ENCODE measurements at regions not wholly inside any gene's neighbourhood (a gene's known extent, or its start where the extent isn't known, plus 50 kb on each side); places are given as distances from the start of the nearest gene placed in this dataset.

GRCh38 chrX:39159921-39160507, 358.8 kb downstream of the MID1IP1 start:
- WGBS, 2 donors, result 72 to 79% methylated on average over 4 of the region's 4 CpGs
- Histone ChIP-seq H3K36me3 (no peaks in the 10 kb centered on the region), H3K27ac (no peak overlapping the region), H3K9me3 (no peaks in the 10 kb centered on the region), H3K27me3 (peaks cover 0 to 58% (median 0%) of the 10 kb centered on the region in 7 donors), H3K4me1 (peaks cover 0 to 13% (median 0%) of the 10 kb centered on the region in 9 donors), H3K4me3 (no peak overlapping the region)
- no peak for TF ChIP-seq CTCF (IDR thresholded peaks at IDR 0.05)
- intact Hi-C loops (cut with DNase I), result loop anchor here in 5 of 10 donors (10.0 kb wide), 4 partner anchors 85 to 405 kb away; no protein-coding TSS in a partner anchor
- ATAC-seq, result no peak
- DNase-seq, result no peak

DNA sequence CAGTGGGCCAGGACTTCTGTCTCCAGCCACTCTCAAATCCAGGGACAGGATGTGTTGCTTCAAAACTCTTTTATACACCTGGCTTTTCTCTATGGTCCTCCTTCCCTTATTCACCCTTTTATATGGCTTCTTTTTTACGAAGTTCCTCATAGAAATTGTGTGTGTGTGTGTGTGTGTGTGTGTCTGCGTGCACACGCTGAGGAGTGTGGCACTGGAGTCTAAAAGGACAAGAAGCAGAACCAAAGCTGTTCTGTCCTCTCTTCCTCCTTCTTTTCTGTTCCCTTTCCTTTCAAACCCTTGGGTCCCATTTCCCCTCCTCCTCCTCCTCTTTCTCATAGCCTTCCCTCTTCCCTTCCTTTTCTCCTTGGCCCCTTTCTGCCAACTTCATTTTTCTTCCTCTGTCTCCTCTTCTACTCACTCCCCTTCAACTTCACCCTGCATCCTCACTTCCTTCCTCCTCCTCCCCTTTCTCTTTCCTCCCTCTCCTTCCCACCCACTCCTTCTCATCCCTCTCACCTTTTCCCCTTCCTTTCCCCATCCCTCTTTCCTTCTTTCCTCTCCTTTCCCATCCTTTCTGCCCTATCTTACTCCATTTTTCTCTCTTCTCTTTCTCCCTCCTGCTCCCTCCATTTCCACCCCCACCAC, 360.5 kb downstream of the MID1IP1 start:
- ATAC-seq, result no peak
- no peak for TF ChIP-seq CTCF (IDR thresholded peaks at IDR 0.05)
- intact Hi-C loops (cut with DNase I), result loop anchor here in 1 of 10 donors (10.0 kb wide), 1 partner anchor 83 kb away; no protein-coding TSS in a partner anchor
- H3K4me3 ChIP-seq, result no peak overlapping the region
- no peak overlapping the region for H3K27ac ChIP-seq
- no peak for DNase-seq
- WGBS, 2 donors, result 84 to 91% methylated on average over 3 of the region's 3 CpGs
- peaks cover 0 to 13% (median 0%) of the 10 kb centered on the region in 9 donors for H3K4me1 ChIP-seq
- no peaks in the 10 kb centered on the region for H3K9me3 ChIP-seq
- H3K36me3 ChIP-seq, result no peaks in the 10 kb centered on the region
- H3K27me3 ChIP-seq, result peaks cover 0 to 58% (median 0%) of the 10 kb centered on the region in 7 donors

- DNase-seq (peak in 1 of 2 donors; percentile 26), ATAC-seq (peak in 6 of 8 donors; percentile 49 to 74 (median 58))
- Histone ChIP-seq H3K9me3 (no peaks in the 10 kb centered on the region), H3K27me3 (peaks cover 0 to 62% (median 0%) of the 10 kb centered on the region in 7 donors), H3K4me1 (peaks cover 0 to 13% (median 0%) of the 10 kb centered on the region in 9 donors), H3K36me3 (no peaks in the 10 kb centered on the region), H3K4me3 (peak overlapping the region in 5 of 10 donors; percentile 5 to 27 (median 18)), H3K27ac (no peak overlapping the region)
- peak in 6 of 9 donors; percentile 14 to 34 (median 26) for TF ChIP-seq CTCF (IDR thresholded peaks at IDR 0.05)
- 9 to 11% methylated on average over 24 to 29 of the region's 29 CpGs for WGBS, 2 donors
- intact Hi-C loops (cut with DNase I), result loop anchor here in 1 of 10 donors (10.0 kb wide), 1 partner anchor 82 kb away; no protein-coding TSS in a partner anchor
These were observed 361.1 kb downstream of the MID1IP1 start for GRCh38 chrX:39162322-39162735.

GRCh38 chrX:39163581-39164126, 362.4 kb downstream of the MID1IP1 start:
- DNase-seq (no peak), ATAC-seq (no peak)
- Histone ChIP-seq H3K36me3 (no peaks in the 10 kb centered on the region), H3K9me3 (no peaks in the 10 kb centered on the region), H3K27ac (no peak overlapping the region), H3K4me3 (no peak overlapping the region), H3K4me1 (peaks cover 0 to 13% (median 0%) of the 10 kb centered on the region in 9 donors), H3K27me3 (peaks cover 0 to 67% (median 0%) of the 10 kb centered on the region in 7 donors)
- TF ChIP-seq CTCF (IDR thresholded peaks at IDR 0.05), result no peak
- 97 to 99% methylated on average over 3 of the region's 3 CpGs for WGBS, 2 donors
- intact Hi-C loops (cut with DNase I), result loop anchor here in 1 of 10 donors (10.0 kb wide), 1 partner anchor 81 kb away; no protein-coding TSS in a partner anchor

Data from heart right ventricle (tissue), 16 donors.